ENCODE measurements at regions not wholly inside any gene's neighbourhood (a gene's known extent, or its start where the extent isn't known, plus 50 kb on each side); places are given as distances from the start of the nearest gene placed in this dataset.

DNA sequence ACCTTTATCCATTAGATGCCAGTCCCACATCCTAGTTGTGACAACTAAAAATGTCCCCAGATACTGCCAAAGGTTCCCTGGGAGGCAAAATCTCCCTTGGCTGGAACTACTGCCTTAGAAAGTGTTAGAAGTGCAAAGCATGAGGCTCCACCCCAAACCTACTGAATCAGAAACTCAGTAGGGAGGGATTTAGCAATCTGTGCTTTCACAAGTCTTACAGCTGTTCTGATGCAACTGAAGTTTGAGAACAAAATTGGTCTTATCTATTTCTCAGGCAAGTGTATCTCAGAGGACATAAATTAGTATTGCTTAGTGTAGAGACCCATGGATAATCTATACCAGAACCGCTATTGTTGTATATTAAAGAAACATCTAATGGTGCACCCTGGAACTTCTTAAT lies 70.2 kb downstream of the CLDN1 start:
- DNase-seq (ENCODE audit: extremely low read depth in 1 of 4, low spot score in 3 of 4) (no peak), ATAC-seq (no peak), FAIRE-seq (no peak)
- Histone ChIP-seq H3K79me2 (ENCODE audit: control insufficient read depth, insufficient read depth, low read length) (no peaks in the 10 kb centered on the region), H3K4me1 (replicated peaks in 1 of 2; ENCODE audit: control insufficient read depth in 2 of 2, insufficient read depth in 2 of 2, low read length in 2 of 2) (no peaks in the 10 kb centered on the region), H3K9me3 (replicated peaks; ENCODE audit: control insufficient read depth, insufficient read depth, low read depth, low read length) (no peaks in the 10 kb centered on the region), H3K36me3 (ENCODE audit: control insufficient read depth, insufficient read depth, low read length) (no peaks in the 10 kb centered on the region), H3K9ac (ENCODE audit: insufficient read depth in 1 of 2, low read depth in 2 of 2, low read length in 2 of 2) (no peak overlapping the region), H3K4me3 (no peak overlapping the region), H4K20me1 (replicated peaks; ENCODE audit: control insufficient read depth, insufficient read depth, low read length) (no peaks in the 10 kb centered on the region), H2AFZ (ENCODE audit: low read depth, low read length) (no peak overlapping the region), H3K4me2 (ENCODE audit: insufficient read depth, low read length) (no peak overlapping the region), H3K27me3 (ENCODE audit: control insufficient read depth in 2 of 2, insufficient read depth in 2 of 2, low read length in 2 of 2) (no peaks in the 10 kb centered on the region), H3K27ac (ENCODE audit: extremely low read depth, low read depth, low read length) (no peak overlapping the region), H3K9me1 (ENCODE audit: control insufficient read depth, insufficient read depth, low read length) (no peaks in the 10 kb centered on the region)
- TF ChIP-seq ZNF274 (IDR thresholded peaks at IDR 0.05; ENCODE audit: borderline replicate concordance, low read depth, low read length) (no peak), ETV1 (tag; conservative IDR thresholded peaks at IDR 0.05; ENCODE audit: low read depth) (no peak), ZNF134 (CRISPR knock-in tag; conservative IDR thresholded peaks at IDR 0.05) (no peak), KHSRP (IDR thresholded peaks at IDR 0.05) (no peak), MYBL2 (IDR thresholded peaks at IDR 0.05; ENCODE audit: low read depth) (no peak), MYBL2 (CRISPR knock-in tag; IDR thresholded peaks at IDR 0.05; ENCODE audit: borderline replicate concordance) (no peak), KLF16 (IDR thresholded peaks at IDR 0.05) (no peak), CBX8 (IDR thresholded peaks at IDR 0.05; ENCODE audit: borderline replicate concordance, extremely low read depth, low read depth, low read length, poor library complexity, severe bottlenecking) (no peak), FIP1L1 (IDR thresholded peaks at IDR 0.05; ENCODE audit: low read depth, low read length, poor library complexity, severe bottlenecking) (no peak)
- TF ChIP-seq, protein P1, sequence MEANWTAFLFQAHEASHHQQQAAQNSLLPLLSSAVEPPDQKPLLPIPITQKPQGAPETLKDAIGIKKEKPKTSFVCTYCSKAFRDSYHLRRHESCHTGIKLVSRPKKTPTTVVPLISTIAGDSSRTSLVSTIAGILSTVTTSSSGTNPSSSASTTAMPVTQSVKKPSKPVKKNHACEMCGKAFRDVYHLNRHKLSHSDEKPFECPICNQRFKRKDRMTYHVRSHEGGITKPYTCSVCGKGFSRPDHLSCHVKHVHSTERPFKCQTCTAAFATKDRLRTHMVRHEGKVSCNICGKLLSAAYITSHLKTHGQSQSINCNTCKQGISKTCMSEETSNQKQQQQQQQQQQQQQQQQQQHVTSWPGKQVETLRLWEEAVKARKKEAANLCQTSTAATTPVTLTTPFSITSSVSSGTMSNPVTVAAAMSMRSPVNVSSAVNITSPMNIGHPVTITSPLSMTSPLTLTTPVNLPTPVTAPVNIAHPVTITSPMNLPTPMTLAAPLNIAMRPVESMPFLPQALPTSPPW (CRISPR knock-in tag; IDR thresholded peaks at IDR 0.05): no peak
- TF ChIP-seq, protein P2, sequence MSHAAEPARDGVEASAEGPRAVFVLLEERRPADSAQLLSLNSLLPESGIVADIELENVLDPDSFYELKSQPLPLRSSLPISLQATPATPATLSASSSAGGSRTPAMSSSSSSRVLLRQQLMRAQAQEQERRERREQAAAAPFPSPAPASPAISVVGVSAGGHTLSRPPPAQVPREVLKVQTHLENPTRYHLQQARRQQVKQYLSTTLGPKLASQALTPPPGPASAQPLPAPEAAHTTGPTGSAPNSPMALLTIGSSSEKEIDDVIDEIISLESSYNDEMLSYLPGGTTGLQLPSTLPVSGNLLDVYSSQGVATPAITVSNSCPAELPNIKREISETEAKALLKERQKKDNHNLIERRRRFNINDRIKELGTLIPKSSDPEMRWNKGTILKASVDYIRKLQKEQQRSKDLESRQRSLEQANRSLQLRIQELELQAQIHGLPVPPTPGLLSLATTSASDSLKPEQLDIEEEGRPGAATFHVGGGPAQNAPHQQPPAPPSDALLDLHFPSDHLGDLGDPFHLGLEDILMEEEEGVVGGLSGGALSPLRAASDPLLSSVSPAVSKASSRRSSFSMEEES (CRISPR knock-in tag; IDR thresholded peaks at IDR 0.05): no peak
- in situ Hi-C loops (cut with MboI): no loop called here
- 8% methylated on average over 1 of the region's 1 CpG for WGBS (ENCODE audit: insufficient coverage, low coverage, missing lambda C conversion rate)
- intact Hi-C loops (cut with micrococcal nuclease): no loop called here
- CTCF ChIA-PET (ENCODE audit: low intra/inter-chr PET ratio): no interaction called here
- BruUV-seq (replicated peaks): no TSS peak
- POLR2A ChIA-PET: no interaction called here

All from K562 (cell line).